ENCODE measurements at regions not wholly inside any gene's neighbourhood (a gene's known extent, or its start where the extent isn't known, plus 50 kb on each side); places are given as distances from the start of the nearest gene placed in this dataset.
"Not testable (repeated sequence)": the region's sequence is repeated elsewhere in the genome, so short reads cannot be mapped to it uniquely, and the experiment has no call there.

- H4K20me1 ChIP-seq (ENCODE audit: insufficient read depth, low read length): not testable (repeated sequence)
Observed at GRCh38 chr9:38999277-38999676, 279.3 kb upstream of the FAM240B start.

GRCh38 chr9:38993690-38994089 lies 273.8 kb upstream of the FAM240B start:
- H3K4me1 ChIP-seq (ENCODE audit: insufficient read depth, low read length); H3K4me3 ChIP-seq (replicated peaks in 1 of 3; ENCODE audit: insufficient read depth in 1 of 3, low read depth in 2 of 3, low read length in 3 of 3); H3K9me3 ChIP-seq (ENCODE audit: low read length); H3K4me2 ChIP-seq (ENCODE audit: low read depth, low read length); H2AFZ ChIP-seq (ENCODE audit: low read length); H3K79me2 ChIP-seq (ENCODE audit: insufficient read depth, low read length); H3K27ac ChIP-seq (ENCODE audit: extremely low read length, insufficient read depth, low read length); CTCF ChIA-PET (ENCODE audit: low intra/inter-chr PET ratio, low total read pairs); intact Hi-C loops (cut with micrococcal nuclease; ENCODE audit: unreplicated experiment); DNase-seq (ENCODE audit: low spot score); FAIRE-seq; H3K27me3 ChIP-seq (ENCODE audit: control insufficient read depth in 1 of 2, insufficient read depth in 2 of 2, low read length in 2 of 2); H4K20me1 ChIP-seq (ENCODE audit: insufficient read depth, low read length); POLR2A ChIA-PET; BruUV-seq (replicated peaks); in situ Hi-C loops (cut with HindIII; ENCODE audit: extremely low pct_ligation_motif_present, low pct_unique_long_range_greater_than_20kb); H3K9ac ChIP-seq (ENCODE audit: insufficient read depth, low read depth, low read length); H3K36me3 ChIP-seq (replicated peaks in 1 of 2; ENCODE audit: control insufficient read depth in 1 of 2, insufficient read depth in 2 of 2, low read length in 2 of 2): not testable (repeated sequence)
- WGBS (ENCODE audit: low lambda C conversion rate): no CpG with 5 or more reads among the region's 4 CpGs
- peak; percentile 33; the same call in 2 of the 3 replicates for ATAC-seq

More at GRCh38 chr9:38999277-38999676, 279.3 kb upstream of the FAM240B start:
- H3K27ac ChIP-seq (ENCODE audit: extremely low read length, insufficient read depth, low read length); CTCF ChIA-PET (ENCODE audit: low intra/inter-chr PET ratio, low total read pairs); intact Hi-C loops (cut with micrococcal nuclease; ENCODE audit: unreplicated experiment); POLR2A ChIA-PET; H3K4me3 ChIP-seq (replicated peaks in 1 of 3; ENCODE audit: insufficient read depth in 1 of 3, low read depth in 2 of 3, low read length in 3 of 3); H3K9me3 ChIP-seq (ENCODE audit: low read length); in situ Hi-C loops (cut with HindIII; ENCODE audit: extremely low pct_ligation_motif_present, low pct_unique_long_range_greater_than_20kb); H2AFZ ChIP-seq (ENCODE audit: low read length); BruUV-seq (replicated peaks); H3K4me1 ChIP-seq (ENCODE audit: insufficient read depth, low read length); DNase-seq (ENCODE audit: low spot score); H3K4me2 ChIP-seq (ENCODE audit: low read depth, low read length); H3K9ac ChIP-seq (ENCODE audit: insufficient read depth, low read depth, low read length); H3K79me2 ChIP-seq (ENCODE audit: insufficient read depth, low read length); FAIRE-seq; ATAC-seq; H3K36me3 ChIP-seq (replicated peaks in 1 of 2; ENCODE audit: control insufficient read depth in 1 of 2, insufficient read depth in 2 of 2, low read length in 2 of 2); H3K27me3 ChIP-seq (ENCODE audit: control insufficient read depth in 1 of 2, insufficient read depth in 2 of 2, low read length in 2 of 2): not testable (repeated sequence)
- 8% methylated on average over 7 of the region's 7 CpGs for WGBS (ENCODE audit: low lambda C conversion rate)

GRCh38 chr9:38993156-38993555 lies 273.2 kb upstream of the FAM240B start:
- in situ Hi-C loops (cut with HindIII; ENCODE audit: extremely low pct_ligation_motif_present, low pct_unique_long_range_greater_than_20kb); CTCF ChIA-PET (ENCODE audit: low intra/inter-chr PET ratio, low total read pairs); H3K79me2 ChIP-seq (ENCODE audit: insufficient read depth, low read length); DNase-seq (ENCODE audit: low spot score); H3K9me3 ChIP-seq (ENCODE audit: low read length); H3K4me2 ChIP-seq (ENCODE audit: low read depth, low read length); H4K20me1 ChIP-seq (ENCODE audit: insufficient read depth, low read length); BruUV-seq (replicated peaks); H3K9ac ChIP-seq (ENCODE audit: insufficient read depth, low read depth, low read length); H3K36me3 ChIP-seq (replicated peaks in 1 of 2; ENCODE audit: control insufficient read depth in 1 of 2, insufficient read depth in 2 of 2, low read length in 2 of 2); H3K27ac ChIP-seq (ENCODE audit: extremely low read length, insufficient read depth, low read length); intact Hi-C loops (cut with micrococcal nuclease; ENCODE audit: unreplicated experiment); H3K4me3 ChIP-seq (replicated peaks in 1 of 3; ENCODE audit: insufficient read depth in 1 of 3, low read depth in 2 of 3, low read length in 3 of 3); POLR2A ChIA-PET; H2AFZ ChIP-seq (ENCODE audit: low read length); FAIRE-seq; H3K27me3 ChIP-seq (ENCODE audit: control insufficient read depth in 1 of 2, insufficient read depth in 2 of 2, low read length in 2 of 2); H3K4me1 ChIP-seq (ENCODE audit: insufficient read depth, low read length): not testable (repeated sequence)
- ATAC-seq: peak; percentile 48; the same call in 2 of the 3 replicates
- WGBS (ENCODE audit: low lambda C conversion rate): 22% methylated on average over 10 of the region's 11 CpGs

GRCh38 chr9:38978734-38979133 lies 258.8 kb upstream of the FAM240B start:
- intact Hi-C loops (cut with micrococcal nuclease; ENCODE audit: unreplicated experiment); H3K9ac ChIP-seq (ENCODE audit: insufficient read depth, low read depth, low read length); H3K27me3 ChIP-seq (ENCODE audit: control insufficient read depth in 1 of 2, insufficient read depth in 2 of 2, low read length in 2 of 2); H3K9me3 ChIP-seq (ENCODE audit: low read length); FAIRE-seq; POLR2A ChIA-PET; in situ Hi-C loops (cut with HindIII; ENCODE audit: extremely low pct_ligation_motif_present, low pct_unique_long_range_greater_than_20kb); H2AFZ ChIP-seq (ENCODE audit: low read length); H3K4me1 ChIP-seq (ENCODE audit: insufficient read depth, low read length); BruUV-seq (replicated peaks); H3K79me2 ChIP-seq (ENCODE audit: insufficient read depth, low read length); H3K36me3 ChIP-seq (replicated peaks in 1 of 2; ENCODE audit: control insufficient read depth in 1 of 2, insufficient read depth in 2 of 2, low read length in 2 of 2); H3K27ac ChIP-seq (ENCODE audit: extremely low read length, insufficient read depth, low read length); H3K4me2 ChIP-seq (ENCODE audit: low read depth, low read length); ATAC-seq; H4K20me1 ChIP-seq (ENCODE audit: insufficient read depth, low read length); H3K4me3 ChIP-seq (replicated peaks in 1 of 3; ENCODE audit: insufficient read depth in 1 of 3, low read depth in 2 of 3, low read length in 3 of 3); DNase-seq (ENCODE audit: low spot score); CTCF ChIA-PET (ENCODE audit: low intra/inter-chr PET ratio, low total read pairs): not testable (repeated sequence)
- 48% methylated on average over 4 of the region's 5 CpGs for WGBS (ENCODE audit: low lambda C conversion rate)

Data from HepG2 (cell line).